IPS-NIHi11 (cell line): ENCODE measurements at regions not wholly inside any gene's neighbourhood (a gene's known extent, or its start where the extent isn't known, plus 50 kb on each side); places are given as distances from the start of the nearest gene placed in this dataset.
A peak's percentile ranks its signal among the peaks of the same experiment; 100 is the strongest.

Source experiments
- DNase-seq: peaks from one replicate; pipeline ENCODE4 v3.0.0; 2012; ENCODE audit warnings: mixed read lengths, low spot score

DNA sequence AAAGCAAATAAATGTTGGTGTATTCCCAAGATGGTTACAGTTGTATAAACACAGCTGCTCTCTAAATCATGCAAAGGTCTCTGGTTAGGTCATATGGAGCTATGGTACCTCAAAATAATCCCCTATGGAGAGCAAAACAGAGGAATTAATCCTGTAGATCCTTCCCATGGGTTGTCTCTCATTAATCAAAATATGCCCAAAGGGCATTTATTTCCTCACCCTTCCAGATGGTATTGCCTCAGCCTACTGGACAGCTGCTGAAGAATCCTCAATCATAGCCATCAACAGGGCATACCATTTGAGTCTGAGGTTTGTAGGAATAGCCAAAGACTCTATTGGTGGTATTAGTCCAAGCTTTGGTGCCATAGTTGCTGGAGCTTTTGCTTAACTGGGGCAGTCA, 360.9 kb downstream of the RPL10L start:
- no peak for DNase-seq

DNA sequence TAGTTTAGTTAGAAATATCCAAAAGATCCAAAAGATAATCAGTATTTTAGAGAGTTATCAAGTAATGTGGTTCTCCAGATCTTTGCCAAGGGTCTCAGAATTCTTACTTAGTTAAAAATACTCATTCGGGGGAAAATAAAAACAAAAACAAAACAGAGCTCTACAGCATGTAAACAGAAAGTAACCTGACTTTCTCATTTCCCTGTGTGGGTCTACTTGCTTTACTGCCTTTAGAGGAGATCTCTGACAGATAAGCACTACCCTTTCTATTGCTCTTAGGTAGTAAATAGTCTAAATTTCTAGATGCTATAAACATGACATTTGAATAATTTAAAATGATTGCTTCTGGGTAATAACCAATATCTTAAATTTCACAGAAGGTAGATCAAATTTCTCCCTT, 371.8 kb downstream of the RPL10L start:
- no peak for DNase-seq

DNA sequence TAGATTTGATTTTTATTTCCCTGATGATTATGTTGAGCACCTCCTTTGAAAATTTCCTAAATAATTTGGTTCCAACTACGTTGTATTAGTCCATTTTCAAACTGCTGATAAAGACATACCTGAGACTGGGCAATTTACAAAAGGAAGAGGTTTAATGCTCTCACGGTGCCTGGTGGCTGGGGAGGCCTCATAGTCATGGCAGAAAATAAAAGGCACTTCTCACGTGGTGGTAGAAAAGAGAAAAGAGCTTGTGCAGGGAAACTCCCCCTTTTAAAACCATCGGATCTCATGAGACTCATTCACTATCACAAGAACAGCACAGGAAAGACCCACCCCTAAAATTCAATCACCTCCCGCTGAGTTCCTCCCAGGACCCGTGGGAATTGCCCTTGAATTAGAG, 372.3 kb downstream of the RPL10L start:
- no peak for DNase-seq

DNA sequence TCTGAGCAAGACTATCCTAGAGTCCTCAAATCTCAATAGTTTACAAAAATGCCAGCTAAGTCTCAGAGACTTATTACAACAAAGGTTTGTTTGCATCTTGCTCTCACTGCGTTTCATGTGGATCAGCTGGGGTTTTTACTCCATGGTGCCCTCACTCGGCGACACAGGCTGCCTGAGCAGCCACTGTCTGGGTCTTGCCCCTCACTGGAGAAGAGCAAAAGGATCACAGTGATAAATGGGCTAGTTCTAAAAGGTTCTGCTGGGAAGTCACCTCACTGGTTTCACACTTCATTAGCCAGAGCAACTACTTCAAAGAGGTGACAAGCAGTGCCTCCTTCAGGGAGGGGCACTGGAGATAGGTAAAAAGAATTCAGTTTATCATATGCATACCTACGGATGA, 392.0 kb downstream of the RPL10L start:
- DNase-seq = peak; percentile 10

DNA sequence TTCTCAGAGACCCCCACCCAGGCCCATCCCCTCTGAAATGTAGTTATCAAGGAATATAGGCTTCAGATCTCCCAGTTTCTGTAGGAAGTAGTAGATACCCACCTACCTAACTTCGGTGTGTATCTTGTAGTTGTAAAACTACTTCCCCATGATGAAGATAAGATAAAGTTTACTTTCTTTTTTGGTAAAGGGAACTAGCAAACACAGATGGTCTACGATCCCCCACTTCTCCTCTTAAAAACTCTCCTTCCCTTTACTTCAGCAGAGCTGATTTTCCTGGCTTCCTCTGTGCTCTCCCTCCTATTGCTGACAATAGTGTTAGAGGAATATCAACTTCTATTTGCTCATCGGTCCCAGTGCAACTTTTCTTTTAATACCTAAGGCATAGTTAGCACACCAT, 395.2 kb downstream of the RPL10L start:
- no peak for DNase-seq

DNA sequence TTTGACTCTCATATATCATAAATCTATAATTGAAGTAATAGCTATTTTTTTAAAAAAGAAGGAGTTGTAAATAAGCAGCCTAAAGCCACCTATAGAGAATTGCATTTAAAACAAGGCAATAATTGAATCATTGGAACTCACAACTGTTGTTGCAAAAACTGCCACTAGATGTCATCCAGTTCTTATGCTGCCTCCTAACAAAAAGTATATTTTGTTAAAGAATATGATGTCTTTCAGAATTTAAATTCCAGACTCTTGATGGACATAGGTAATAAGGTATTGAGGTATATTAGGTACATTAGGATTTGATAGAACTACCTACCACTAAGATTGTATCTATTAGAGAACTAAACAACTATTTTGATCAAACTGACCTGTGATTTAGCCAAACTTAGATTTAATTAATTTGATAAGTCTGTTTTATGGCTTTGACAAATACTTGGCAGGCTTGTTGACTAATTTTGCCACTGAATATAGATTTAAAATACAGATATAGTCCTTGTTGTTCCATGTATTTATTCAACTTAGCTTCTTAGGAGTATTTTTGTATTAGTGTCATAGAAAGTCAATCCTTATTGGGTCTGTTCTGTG, 401.4 kb downstream of the RPL10L start:
- peak; percentile 18 for DNase-seq

DNA sequence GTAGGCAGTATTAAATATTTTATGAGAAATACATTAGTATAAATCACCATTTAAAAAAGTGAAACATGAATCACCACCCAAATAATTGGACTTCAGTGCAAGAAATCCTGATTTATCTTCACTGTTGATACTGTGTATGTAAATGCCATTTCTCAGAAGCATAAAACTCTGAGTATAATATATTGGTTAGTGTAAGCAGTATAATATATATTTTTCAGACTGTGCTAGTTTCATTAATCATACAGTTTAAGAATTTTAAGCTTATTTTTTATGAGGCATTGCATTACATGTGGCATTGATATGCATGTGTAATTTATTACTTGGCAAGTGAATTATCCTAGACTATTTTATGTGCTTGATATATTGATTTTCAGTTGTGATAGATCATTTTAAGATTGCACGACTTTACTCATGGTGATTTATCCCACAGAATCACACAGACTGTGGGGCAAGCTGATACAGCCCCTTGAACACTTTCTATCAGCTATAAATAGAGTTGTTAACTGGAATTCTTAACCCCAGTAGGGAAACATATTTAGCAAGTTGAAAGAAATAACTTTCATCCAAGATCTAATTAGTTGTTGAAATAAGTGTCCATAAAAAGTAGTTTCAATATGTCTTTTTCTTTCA, 403.5 kb downstream of the RPL10L start:
- no peak for DNase-seq

DNA sequence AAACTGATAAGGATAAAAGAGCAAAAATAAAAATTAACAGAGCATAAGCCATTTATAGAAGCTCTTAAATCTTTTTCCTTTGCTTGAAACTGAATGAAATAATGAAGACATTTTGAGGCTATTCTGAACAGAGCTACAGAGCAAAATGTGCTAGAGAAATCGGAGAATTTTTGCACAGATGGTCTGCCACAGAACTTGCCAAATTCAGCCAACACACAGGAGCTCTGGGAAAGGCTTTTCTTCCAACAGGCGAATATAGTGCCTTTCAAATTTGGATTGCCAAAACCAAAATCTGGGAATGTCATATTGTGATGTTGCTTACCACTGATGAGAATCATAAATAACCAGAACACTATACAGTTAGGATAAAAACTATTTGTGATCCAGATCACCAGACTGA, 406.3 kb downstream of the RPL10L start:
- no peak for DNase-seq

DNA sequence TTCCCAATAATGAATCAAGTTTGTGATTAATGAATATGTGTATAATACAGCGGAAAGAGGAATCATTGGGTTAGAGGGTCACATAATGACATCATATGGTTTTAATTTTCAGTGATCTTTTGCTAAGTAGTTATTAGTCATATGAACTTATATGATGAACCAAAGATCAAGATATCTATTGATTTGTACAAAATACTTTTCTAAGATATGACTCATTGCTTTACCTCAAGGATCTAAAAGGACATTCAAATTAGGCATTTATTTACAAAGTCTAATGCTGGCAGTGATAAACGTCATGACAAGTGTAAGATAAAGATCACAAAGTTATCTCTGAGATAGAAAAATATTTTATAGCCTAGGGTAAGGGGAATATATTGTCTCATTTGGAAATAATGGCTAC, 417.8 kb downstream of the RPL10L start:
- no peak for DNase-seq

DNA sequence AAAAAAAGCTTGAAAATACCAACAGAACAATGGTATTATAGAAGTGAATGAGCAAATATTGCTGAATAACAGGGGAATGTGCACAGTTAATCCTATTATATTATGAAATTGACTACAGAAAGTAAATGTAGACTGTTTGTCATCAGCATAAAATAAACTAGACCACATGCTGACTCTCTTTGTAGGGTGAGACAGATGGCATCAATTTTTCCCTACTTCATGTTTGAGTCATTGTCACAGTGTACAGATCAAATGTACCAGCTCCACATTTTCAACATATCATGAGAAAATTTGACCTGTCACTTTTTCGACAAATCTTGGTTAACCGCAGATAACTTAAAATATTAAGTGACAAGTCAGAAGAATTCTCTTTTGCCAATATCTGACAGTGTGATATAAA, 421.0 kb downstream of the RPL10L start:
- DNase-seq = no peak

DNA sequence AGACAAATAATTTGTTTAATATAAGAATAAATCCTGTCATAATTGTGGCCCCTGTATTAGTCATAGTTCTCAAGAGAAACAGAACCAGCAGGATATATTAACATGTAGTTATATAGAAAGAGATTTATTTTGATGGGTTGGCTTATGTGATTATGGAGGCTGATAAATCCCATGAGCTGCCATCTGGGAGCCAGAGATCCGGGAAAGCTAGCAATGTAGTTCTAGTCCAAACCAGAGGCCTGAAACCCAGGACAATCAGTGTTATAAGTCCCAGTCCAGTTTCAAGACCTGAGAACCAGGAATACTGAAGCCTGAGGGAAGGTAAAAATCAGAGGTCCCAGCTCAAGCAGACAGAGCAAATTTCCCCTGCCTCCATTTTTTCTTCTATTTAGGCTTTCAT, 435.8 kb downstream of the RPL10L start:
- DNase-seq = no peak

DNA sequence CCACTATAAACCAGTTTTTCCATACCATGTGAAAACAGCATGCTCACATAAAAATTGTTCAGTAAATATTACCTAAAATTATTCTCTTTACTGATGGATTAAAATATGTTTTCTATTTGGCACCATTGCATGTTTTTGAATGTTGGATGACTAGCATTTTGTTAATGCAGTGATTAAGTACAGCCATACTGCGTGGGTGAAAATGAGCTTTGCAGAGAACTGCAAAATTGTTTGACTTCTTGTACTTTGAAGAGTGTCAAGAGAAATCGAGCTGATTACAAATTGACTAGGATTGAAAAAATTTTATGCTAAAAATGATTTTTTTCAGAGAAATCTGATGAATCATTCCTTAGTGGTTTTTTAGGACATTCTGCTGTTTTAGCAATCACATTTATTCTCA, 452.9 kb downstream of the RPL10L start:
- no peak for DNase-seq

DNA sequence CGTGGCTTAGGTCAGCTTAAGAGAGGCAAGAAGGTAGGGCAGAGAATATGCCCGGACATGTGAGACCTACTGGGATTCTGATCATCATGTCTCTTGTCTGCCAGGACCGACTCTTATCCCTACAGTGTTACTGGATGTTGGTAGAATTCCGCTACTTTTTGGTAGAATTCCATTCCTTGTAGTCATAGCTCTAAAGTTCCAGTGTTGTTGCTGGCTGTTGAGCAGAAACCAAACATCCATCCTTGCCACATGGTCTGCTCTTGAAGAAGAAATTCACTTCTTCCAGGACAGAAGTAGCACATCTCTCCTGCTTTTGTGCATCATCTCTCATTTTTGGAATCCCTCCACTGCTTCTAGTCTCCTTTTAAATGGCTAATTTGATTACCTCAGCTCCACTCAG, 453.7 kb downstream of the RPL10L start:
- DNase-seq = no peak
